Epithelial cell of proximal tubule (primary cell): ENCODE measurements at regions not wholly inside any gene's neighbourhood (a gene's known extent, or its start where the extent isn't known, plus 50 kb on each side); places are given as distances from the start of the nearest gene placed in this dataset.

Source experiments
- DNase-seq: peaks from one replicate; pipeline ENCODE4 v3.0.0-alpha.2; 2011; ENCODE audit warnings: low read depth
- H3K4me3 ChIP-seq: 2 replicates; pipeline ENCODE4 v1.5.1; 2011; ENCODE audit warnings: low read depth, mild to moderate bottlenecking, low read length
- CTCF ChIP-seq: conservative IDR thresholded peaks from 2 replicates; pipeline ENCODE4 v1.5.1; 2012; ENCODE audit warnings: low read depth, mild to moderate bottlenecking, low read length

- no peak for TF ChIP-seq CTCF
- H3K4me3 ChIP-seq = no peak overlapping the region
These were observed 434.4 kb downstream of the HAO1 start for GRCh38 chr20:7505835-7506221.

GRCh38 chr20:7516621-7517111 lies 423.6 kb downstream of the HAO1 start:
- no peak for TF ChIP-seq CTCF
- no peak for DNase-seq
- H3K4me3 ChIP-seq = no peak overlapping the region

More at GRCh38 chr20:7505835-7506221, 434.4 kb downstream of the HAO1 start:
- no peak for DNase-seq

- DNase-seq = peak; percentile 29
These were observed 419.9 kb downstream of the HAO1 start for GRCh38 chr20:7520361-7520760.

GRCh38 chr20:7523288-7523687 lies 417.0 kb downstream of the HAO1 start:
- TF ChIP-seq CTCF = no peak
- H3K4me3 ChIP-seq = no peak overlapping the region
- DNase-seq = peak; percentile 54

More at GRCh38 chr20:7520361-7520760, 419.9 kb downstream of the HAO1 start:
- H3K4me3 ChIP-seq = no peak overlapping the region
- TF ChIP-seq CTCF = no peak

- DNase-seq = no peak
- H3K4me3 ChIP-seq = no peak overlapping the region
- TF ChIP-seq CTCF = no peak
These were observed 400.2 kb downstream of the HAO1 start for GRCh38 chr20:7540018-7540417.

GRCh38 chr20:7540923-7541322 lies 399.3 kb downstream of the HAO1 start:
- DNase-seq = no peak
- no peak for TF ChIP-seq CTCF
- no peak overlapping the region for H3K4me3 ChIP-seq

GRCh38 chr20:7571101-7571500 lies 369.2 kb downstream of the HAO1 start:
- no peak for DNase-seq
- H3K4me3 ChIP-seq = no peak overlapping the region
- TF ChIP-seq CTCF = no peak
